ENCODE measurements at regions not wholly inside any gene's neighbourhood (a gene's known extent, or its start where the extent isn't known, plus 50 kb on each side); places are given as distances from the start of the nearest gene placed in this dataset.

DNA sequence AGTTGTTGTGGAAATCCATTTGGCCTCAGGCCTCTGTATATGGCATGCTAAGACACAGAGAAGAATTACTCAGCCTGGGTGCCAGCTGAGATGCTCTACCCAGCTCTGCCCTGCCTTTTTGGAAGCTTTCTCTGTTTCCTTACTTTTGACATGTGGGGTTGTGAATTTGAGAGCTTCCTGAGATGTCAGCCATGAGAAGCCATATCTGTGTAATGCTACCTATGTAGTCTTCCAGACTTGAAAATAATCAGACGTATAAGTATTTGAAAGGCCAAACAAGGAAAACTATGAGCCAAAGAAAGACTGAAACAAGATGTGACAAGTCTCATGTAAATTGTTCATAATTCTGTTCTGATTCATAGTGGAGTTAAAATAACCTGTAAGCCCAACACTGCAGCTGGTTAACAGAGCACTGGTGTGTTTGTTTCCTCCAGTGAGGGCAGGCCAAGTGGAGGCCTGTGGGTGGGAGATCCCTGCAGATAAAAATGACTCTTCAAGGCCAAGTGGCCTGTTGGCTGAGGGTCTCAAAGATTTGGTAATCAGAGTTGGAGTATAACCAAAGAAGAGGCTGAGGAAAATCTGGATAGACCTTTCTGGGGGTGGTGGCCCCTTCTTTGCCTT is 94.0 kb downstream of the TMX1 start:
- TF ChIP-seq EZH2 (IDR thresholded peaks at IDR 0.05; ENCODE audit: low read length, missing control alignments), result no peak
- TF ChIP-seq, protein P1, sequence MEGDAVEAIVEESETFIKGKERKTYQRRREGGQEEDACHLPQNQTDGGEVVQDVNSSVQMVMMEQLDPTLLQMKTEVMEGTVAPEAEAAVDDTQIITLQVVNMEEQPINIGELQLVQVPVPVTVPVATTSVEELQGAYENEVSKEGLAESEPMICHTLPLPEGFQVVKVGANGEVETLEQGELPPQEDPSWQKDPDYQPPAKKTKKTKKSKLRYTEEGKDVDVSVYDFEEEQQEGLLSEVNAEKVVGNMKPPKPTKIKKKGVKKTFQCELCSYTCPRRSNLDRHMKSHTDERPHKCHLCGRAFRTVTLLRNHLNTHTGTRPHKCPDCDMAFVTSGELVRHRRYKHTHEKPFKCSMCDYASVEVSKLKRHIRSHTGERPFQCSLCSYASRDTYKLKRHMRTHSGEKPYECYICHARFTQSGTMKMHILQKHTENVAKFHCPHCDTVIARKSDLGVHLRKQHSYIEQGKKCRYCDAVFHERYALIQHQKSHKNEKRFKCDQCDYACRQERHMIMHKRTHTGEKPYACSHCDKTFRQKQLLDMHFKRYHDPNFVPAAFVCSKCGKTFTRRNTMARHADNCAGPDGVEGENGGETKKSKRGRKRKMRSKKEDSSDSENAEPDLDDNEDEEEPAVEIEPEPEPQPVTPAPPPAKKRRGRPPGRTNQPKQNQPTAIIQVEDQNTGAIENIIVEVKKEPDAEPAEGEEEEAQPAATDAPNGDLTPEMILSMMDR (conservative IDR thresholded peaks at IDR 0.05 in 1 of 2, IDR thresholded peaks at IDR 0.05 in 1 of 2; ENCODE audit: low read depth in 1 of 2, low read length in 2 of 2), result no peak

Measured in fibroblast of lung (primary cell).